ENCODE measurements at regions not wholly inside any gene's neighbourhood (a gene's known extent, or its start where the extent isn't known, plus 50 kb on each side); places are given as distances from the start of the nearest gene placed in this dataset.

DNA sequence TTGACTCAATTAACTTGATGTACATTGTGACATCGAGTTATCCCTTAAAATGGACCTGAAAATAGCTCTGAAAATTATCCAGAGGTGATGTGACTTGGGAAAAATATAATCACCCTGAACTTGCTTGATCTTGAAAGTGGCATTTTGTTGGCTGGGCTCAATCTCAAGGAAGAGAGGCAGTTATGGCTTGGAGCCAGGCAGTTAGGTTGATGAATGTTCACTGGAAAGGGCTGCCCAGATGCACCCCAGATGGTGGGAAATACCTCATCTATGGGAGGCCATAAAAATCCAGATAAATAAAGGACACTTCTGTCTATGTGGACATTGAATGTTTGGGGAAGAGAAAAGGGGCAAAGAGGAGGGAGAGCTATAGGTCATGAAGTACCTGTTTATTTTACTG is 55.7 kb upstream of the OR5AN1 start:
- Mint-ChIP-seq H3K4me1 (no peaks in the 10 kb centered on the region), H3K27ac (ENCODE audit: low read depth) (no peak overlapping the region), H3K36me3 (ENCODE audit: insufficient read depth) (no peaks in the 10 kb centered on the region), H3K9me3 (peaks cover 6% of the 10 kb centered on the region), H3K27me3 (peaks cover 43% of the 10 kb centered on the region), H3K4me3 (no peak overlapping the region)
- DNase-seq (ENCODE audit: low spot score in 2 of 2) (no peak), ATAC-seq (replicated peaks; ENCODE audit: extremely low read depth, poor library complexity, severe bottlenecking) (no peak)

DNA sequence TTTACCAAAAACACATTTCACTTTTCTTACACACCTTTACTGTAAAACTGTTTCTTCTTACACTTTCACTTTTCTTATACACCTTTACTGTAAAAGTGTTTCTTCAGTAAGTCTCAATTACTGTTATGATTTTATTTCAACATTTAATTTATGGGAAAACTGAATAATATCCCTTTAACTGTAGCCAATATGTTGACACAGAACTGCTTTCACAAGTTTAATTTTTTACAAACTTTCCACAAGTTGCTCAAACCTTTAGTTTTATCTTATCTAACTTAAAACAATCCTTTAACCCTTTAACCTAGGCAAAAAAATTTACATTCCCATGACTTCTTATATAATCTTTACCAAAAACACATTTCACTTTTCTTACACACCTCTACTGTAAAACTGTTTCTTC is 63.3 kb upstream of the OR5AN1 start:
- Mint-ChIP-seq H3K4me3 (no peak overlapping the region), H3K27me3 (peaks cover 74% of the 10 kb centered on the region), H3K4me1 (no peaks in the 10 kb centered on the region), H3K36me3 (ENCODE audit: insufficient read depth) (no peaks in the 10 kb centered on the region), H3K27ac (ENCODE audit: low read depth) (no peak overlapping the region), H3K9me3 (peaks cover 6% of the 10 kb centered on the region)
- no peak for DNase-seq (ENCODE audit: low spot score in 2 of 2)
- ATAC-seq (replicated peaks; ENCODE audit: extremely low read depth, poor library complexity, severe bottlenecking): no peak

DNA sequence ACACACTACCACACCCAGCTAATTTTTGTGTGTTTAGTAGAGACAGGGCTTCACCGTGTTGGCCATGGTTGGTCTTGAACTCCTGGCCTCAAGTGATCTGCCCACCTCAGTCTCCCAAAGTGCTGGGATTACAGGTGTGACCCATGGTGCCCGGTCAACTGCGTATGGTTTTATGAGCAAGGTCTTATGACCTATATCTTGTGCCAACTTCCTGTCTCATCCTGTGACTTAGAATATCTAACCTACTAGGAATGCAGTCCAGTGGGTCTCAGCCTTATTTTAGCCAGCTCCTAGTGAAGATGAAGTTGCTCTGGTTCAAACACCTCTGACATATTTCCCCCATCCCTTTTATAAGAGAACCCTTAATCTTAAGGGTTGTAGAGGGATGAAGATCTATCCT is 66.1 kb upstream of the OR5AN1 start:
- Mint-ChIP-seq H3K9me3 (no peaks in the 10 kb centered on the region), H3K27ac (ENCODE audit: low read depth) (no peak overlapping the region), H3K4me1 (no peaks in the 10 kb centered on the region), H3K27me3 (peaks cover 67% of the 10 kb centered on the region), H3K4me3 (no peak overlapping the region), H3K36me3 (ENCODE audit: insufficient read depth) (no peaks in the 10 kb centered on the region)
- DNase-seq (ENCODE audit: low spot score in 2 of 2): no peak
- ATAC-seq (replicated peaks; ENCODE audit: extremely low read depth, poor library complexity, severe bottlenecking): no peak

DNA sequence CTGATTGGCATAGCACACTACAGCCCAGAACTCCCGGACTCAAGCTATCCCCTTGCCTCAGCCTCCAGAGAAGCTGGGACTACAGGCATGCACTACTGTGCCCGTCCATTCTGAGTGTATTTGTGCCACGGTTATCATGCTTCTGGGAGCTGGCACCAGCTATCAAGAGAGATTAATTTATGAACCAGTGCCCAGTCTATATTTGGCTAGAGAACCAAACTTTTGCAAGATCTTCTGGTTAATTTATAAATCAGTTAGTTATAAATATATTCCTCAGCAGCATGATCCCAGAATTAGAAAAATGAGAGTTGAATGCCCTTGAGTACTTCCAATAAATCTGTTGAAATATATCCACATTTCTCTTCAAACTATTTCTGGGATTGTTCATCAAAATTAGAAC is 67.5 kb upstream of the OR5AN1 start:
- Mint-ChIP-seq H3K36me3 (ENCODE audit: insufficient read depth) (no peaks in the 10 kb centered on the region), H3K9me3 (no peaks in the 10 kb centered on the region), H3K4me1 (no peaks in the 10 kb centered on the region), H3K27ac (ENCODE audit: low read depth) (no peak overlapping the region), H3K4me3 (no peak overlapping the region), H3K27me3 (peaks cover 67% of the 10 kb centered on the region)
- ATAC-seq (replicated peaks; ENCODE audit: extremely low read depth, poor library complexity, severe bottlenecking) (no peak), DNase-seq (ENCODE audit: low spot score in 2 of 2) (no peak)

DNA sequence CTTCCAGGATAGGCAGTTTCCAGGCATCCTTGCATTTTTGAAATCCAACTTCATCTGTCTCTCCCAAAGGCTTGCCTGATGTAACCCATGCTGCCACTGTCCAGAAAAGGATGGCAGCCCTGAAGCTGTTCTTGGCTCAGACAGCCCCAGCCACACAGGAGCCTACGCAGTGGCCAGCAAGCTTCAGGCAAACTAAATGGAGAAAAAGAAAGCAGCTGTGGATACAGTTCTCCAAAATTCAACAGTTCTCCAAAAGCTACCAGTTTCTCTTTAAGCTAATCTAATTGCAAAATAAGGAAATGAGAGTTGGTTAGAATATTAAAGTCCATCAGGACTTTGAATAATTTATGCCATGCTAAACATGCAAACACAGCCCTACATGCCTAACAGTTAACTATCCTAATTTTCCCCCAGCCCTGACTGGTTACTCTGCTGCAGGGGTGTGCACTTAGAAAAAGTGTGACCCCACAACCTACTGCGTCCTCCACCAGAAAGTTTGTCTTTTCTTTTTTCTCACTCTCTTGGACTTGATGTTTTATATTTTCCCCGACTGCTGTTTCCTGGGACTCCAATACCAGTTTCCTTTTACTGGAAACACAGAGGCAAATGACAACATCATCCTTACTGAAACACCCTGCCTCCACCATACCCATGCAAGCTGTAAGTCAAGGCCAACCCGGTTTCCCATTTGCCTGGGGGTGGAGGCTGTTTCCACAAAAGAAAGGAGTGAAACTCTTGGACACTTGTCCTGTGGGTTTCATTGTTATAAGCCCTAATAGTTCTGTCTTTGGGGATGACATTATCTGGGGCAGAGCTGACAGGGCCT is 69.1 kb upstream of the OR5AN1 start:
- peaks cover 69% of the 10 kb centered on the region for H3K27me3 Mint-ChIP-seq
- peaks cover 2% of the 10 kb centered on the region for H3K4me1 Mint-ChIP-seq
- H3K27ac Mint-ChIP-seq (ENCODE audit: low read depth): no peak overlapping the region
- H3K9me3 Mint-ChIP-seq: no peaks in the 10 kb centered on the region
- no peak for ATAC-seq (replicated peaks; ENCODE audit: extremely low read depth, poor library complexity, severe bottlenecking)
- no peak overlapping the region for H3K4me3 Mint-ChIP-seq
- no peak for DNase-seq (ENCODE audit: low spot score in 2 of 2)
- H3K36me3 Mint-ChIP-seq (ENCODE audit: insufficient read depth): no peaks in the 10 kb centered on the region

DNA sequence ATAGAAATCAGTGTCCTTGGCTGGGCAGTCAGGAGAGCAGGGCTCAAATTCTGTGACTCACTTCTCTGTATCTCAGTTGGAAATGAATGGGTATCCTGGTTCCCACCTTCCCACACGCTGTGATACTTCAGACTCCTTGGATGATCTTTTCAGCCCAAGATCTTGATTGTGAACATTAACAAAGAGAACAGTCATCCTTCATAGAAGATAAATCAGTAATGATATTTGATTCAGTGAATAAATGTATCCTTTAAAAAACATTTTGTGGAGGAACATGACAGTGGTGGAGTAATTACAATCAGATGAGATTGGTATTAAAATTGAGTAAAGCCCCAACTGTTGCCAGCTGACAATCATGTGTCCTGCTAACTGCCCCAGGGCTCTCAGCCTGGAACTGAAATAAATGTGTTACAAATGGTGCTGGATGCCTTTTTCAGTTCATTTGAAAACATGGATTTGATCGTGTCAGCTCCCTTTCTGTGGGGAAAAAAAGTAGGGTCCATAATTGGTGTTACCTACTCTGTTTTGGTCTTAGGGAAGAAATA is 72.9 kb upstream of the OR5AN1 start:
- peaks cover 56% of the 10 kb centered on the region for H3K27me3 Mint-ChIP-seq
- no peaks in the 10 kb centered on the region for H3K36me3 Mint-ChIP-seq (ENCODE audit: insufficient read depth)
- H3K4me1 Mint-ChIP-seq: peaks cover 8% of the 10 kb centered on the region
- no peak overlapping the region for H3K4me3 Mint-ChIP-seq
- DNase-seq (ENCODE audit: low spot score in 2 of 2) (no peak), ATAC-seq (replicated peaks; ENCODE audit: extremely low read depth, poor library complexity, severe bottlenecking) (no peak)
- no peaks in the 10 kb centered on the region for H3K9me3 Mint-ChIP-seq
- H3K27ac Mint-ChIP-seq (ENCODE audit: low read depth): no peak overlapping the region

DNA sequence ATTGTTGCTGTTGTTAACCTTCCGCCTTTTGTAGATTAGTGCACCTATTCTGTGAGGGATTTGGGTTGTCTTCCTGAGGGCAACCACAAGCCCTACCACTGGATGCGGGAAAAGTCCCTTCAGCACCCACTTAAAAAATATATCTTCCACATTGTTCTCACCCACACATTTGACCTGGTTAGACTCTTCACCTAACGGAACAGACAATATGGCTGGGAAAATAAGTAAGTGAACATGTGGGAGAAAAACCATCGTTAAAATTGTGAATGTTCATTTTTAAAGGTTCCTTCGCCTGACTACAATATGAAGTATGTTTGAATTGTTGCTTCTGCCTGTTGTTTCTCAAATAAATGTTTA is 72.0 kb upstream of the MPEG1 start:
- Mint-ChIP-seq H3K36me3 (ENCODE audit: insufficient read depth) (no peaks in the 10 kb centered on the region), H3K27ac (ENCODE audit: low read depth) (no peak overlapping the region), H3K27me3 (peaks cover 55% of the 10 kb centered on the region), H3K4me3 (peak overlapping the region; percentile 41), H3K4me1 (peaks cover 8% of the 10 kb centered on the region), H3K9me3 (no peaks in the 10 kb centered on the region)
- DNase-seq (ENCODE audit: low spot score in 2 of 2): no peak
- ATAC-seq (replicated peaks; ENCODE audit: extremely low read depth, poor library complexity, severe bottlenecking): peak; percentile 28

DNA sequence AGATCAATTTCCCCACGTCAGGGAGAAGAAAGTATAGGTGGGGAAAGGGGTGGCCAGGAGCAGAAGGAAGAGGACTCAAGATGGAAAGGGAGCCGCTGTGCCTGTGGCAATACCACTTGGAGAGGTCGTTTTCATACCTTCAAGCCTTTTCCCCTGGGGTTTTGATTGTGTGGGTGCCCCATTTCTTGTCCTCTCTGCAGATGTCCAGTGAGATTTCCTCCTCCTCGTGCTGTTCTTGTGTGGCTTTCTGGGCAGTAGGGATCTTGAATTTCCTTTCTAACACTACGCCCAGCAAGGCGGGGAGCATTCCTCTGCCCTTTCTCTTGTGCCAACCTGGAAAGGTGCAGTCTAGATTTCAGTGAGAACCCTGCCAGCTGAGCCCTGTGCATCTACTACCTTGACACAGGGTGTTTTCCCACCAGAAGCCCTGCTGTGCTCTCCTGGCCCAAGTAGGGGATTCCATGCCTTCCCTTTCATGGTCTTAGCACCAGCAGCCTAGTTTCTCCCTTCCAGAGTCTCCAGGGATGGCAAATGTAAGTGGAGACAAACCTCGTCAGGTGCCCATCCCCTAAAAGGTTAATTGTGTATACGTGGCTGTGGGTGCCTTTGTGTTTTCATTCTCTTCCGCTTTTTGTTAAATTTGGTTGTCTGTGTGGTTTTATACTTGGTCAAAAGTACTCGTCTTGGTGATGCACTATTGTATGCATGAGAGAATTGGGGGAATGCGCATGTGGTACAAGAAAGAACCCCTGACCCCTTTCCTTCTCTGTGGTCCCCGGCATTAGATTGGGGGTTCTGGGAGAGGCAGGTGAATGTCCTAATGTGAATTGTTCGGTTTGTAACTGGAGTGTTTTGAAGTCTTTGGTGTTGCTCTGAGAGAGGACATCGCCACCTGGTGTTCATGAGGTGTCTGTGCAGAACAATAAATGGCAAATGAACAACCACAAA is 71.4 kb upstream of the MPEG1 start:
- no peaks in the 10 kb centered on the region for H3K9me3 Mint-ChIP-seq
- H3K4me3 Mint-ChIP-seq: peak overlapping the region; percentile 41
- ATAC-seq (replicated peaks; ENCODE audit: extremely low read depth, poor library complexity, severe bottlenecking) (peak; percentile 60), DNase-seq (ENCODE audit: low spot score in 2 of 2) (no peak)
- peaks cover 8% of the 10 kb centered on the region for H3K4me1 Mint-ChIP-seq
- no peak overlapping the region for H3K27ac Mint-ChIP-seq (ENCODE audit: low read depth)
- peaks cover 55% of the 10 kb centered on the region for H3K27me3 Mint-ChIP-seq
- H3K36me3 Mint-ChIP-seq (ENCODE audit: insufficient read depth): no peaks in the 10 kb centered on the region

DNA sequence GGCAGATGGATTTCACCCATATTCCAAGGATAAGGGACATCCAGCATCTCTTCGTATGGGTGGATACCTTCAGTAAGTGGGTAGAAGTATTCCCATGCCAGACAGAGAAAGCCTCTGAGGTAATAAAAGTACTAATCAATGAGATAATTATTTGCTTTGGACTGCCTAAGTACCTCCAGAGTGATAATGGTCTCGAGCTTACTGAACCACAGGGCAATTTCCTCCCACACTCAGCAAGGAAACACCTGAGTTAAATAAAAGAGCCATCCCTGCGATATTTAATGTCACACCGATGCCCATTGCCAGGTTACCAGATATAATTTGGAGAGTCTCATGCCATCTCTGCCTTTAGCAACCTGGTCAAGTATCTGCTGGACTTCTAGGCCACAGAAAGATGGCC is 70.6 kb upstream of the MPEG1 start:
- H3K36me3 Mint-ChIP-seq (ENCODE audit: insufficient read depth): no peaks in the 10 kb centered on the region
- H3K27ac Mint-ChIP-seq (ENCODE audit: low read depth): no peak overlapping the region
- DNase-seq (ENCODE audit: low spot score in 2 of 2) (no peak), ATAC-seq (replicated peaks; ENCODE audit: extremely low read depth, poor library complexity, severe bottlenecking) (no peak)
- no peaks in the 10 kb centered on the region for H3K9me3 Mint-ChIP-seq
- H3K27me3 Mint-ChIP-seq: peaks cover 51% of the 10 kb centered on the region
- H3K4me1 Mint-ChIP-seq: peaks cover 8% of the 10 kb centered on the region
- H3K4me3 Mint-ChIP-seq: no peak overlapping the region

DNA sequence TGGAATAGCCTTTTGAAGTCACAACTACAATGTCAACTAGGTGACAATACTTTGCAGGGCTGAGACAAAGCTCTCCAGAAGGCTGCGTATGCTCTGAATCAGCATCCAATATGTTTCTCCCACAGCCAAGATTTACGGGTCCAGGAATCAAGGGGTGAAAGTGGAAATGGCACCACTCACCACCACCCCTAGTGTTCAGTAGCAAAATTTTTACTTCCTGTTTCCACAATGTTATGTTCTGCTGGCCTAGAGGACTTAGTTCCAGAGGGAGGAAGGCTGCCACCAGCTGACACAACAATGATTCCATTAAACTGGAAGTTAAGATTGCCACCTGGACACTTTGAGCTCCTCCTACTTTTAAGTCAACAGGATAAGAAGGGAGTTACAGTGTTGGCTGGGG is 68.5 kb upstream of the MPEG1 start:
- Mint-ChIP-seq H3K4me3 (no peak overlapping the region), H3K27ac (ENCODE audit: low read depth) (no peak overlapping the region), H3K4me1 (peaks cover 8% of the 10 kb centered on the region), H3K9me3 (no peaks in the 10 kb centered on the region), H3K36me3 (ENCODE audit: insufficient read depth) (no peaks in the 10 kb centered on the region), H3K27me3 (peaks cover 39% of the 10 kb centered on the region)
- DNase-seq (ENCODE audit: low spot score in 2 of 2) (no peak), ATAC-seq (replicated peaks; ENCODE audit: extremely low read depth, poor library complexity, severe bottlenecking) (no peak)

DNA sequence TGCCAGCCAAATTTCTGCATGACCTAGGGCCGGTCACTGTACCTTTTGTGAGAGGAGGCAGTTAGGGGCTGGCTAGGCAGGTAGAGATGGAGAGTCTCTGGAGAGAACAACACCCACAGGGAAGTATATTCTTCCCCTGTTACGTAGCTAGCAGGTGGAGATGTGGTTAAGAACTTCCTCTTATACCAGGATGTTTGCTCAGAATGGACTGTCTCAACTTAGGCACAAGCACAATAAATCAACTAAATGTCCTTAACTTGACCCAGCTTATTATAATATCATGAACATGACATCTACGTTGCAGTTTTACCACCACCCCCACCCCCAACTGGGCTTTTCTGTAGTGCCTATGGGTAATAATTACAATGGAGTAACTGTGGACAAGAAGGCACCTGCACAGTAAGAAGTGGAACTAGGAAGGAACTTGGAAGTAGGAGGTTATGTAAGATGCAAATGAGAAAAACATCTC is 60.7 kb upstream of the MPEG1 start:
- Mint-ChIP-seq H3K4me3 (no peak overlapping the region), H3K9me3 (no peaks in the 10 kb centered on the region)

DNA sequence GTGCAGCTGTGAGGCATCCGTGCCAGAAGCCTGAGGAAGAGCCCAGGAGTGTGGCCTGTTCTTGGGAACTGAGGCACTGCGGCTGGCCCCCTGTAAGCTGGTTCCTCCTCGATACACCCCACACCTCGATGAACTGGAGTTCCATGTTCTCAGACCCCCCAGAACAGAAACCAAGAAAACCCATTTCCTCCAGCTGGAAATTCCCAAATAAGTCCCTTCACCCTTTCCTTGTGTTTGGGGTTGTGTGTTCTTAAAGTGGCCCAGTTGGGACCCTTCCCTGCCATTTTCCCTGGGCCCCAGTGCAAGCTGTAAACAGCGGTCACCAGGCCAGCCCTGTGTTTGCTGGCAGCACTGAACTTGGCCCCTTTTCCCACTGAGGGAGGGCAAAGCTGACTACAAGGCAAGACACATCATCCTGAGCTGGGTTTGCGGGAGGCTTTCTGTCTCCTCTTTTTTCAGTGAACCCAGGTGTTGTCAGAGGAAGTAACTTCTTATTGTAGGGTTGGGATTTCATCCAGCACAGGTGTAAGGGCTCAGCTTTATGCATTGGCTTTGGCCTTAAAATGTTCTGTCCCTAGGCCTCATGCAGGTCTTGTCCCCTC is 60.1 kb upstream of the MPEG1 start:
- Mint-ChIP-seq H3K4me3 (no peak overlapping the region), H3K27me3 (peaks cover 15% of the 10 kb centered on the region), H3K9me3 (no peaks in the 10 kb centered on the region), H3K36me3 (ENCODE audit: insufficient read depth) (no peaks in the 10 kb centered on the region), H3K27ac (ENCODE audit: low read depth) (no peak overlapping the region), H3K4me1 (peaks cover 17% of the 10 kb centered on the region)
- no peak for ATAC-seq (replicated peaks; ENCODE audit: extremely low read depth, poor library complexity, severe bottlenecking)
- no peak for DNase-seq (ENCODE audit: low spot score in 2 of 2)

More for the DNA sequence above, 60.7 kb upstream of the MPEG1 start:
- no peak overlapping the region for H3K27ac Mint-ChIP-seq (ENCODE audit: low read depth)
- no peaks in the 10 kb centered on the region for H3K36me3 Mint-ChIP-seq (ENCODE audit: insufficient read depth)
- DNase-seq (ENCODE audit: low spot score in 2 of 2) (no peak), ATAC-seq (replicated peaks; ENCODE audit: extremely low read depth, poor library complexity, severe bottlenecking) (peak; percentile 72)
- peaks cover 17% of the 10 kb centered on the region for H3K4me1 Mint-ChIP-seq
- H3K27me3 Mint-ChIP-seq: peaks cover 15% of the 10 kb centered on the region

Data from central memory CD8-positive, alpha-beta T cell (primary cell).